GM12878 (cell line): ENCODE measurements at regions not wholly inside any gene's neighbourhood (a gene's known extent, or its start where the extent isn't known, plus 50 kb on each side); places are given as distances from the start of the nearest gene placed in this dataset.

Source experiments
- ATF2 ChIP-seq: IDR thresholded peaks from 2 replicates; pipeline ENCODE4 v1.6.1; 2012; ENCODE audit warnings: low read length, inconsistent platforms
- BRCA1 ChIP-seq: IDR thresholded peaks from 2 replicates; pipeline ENCODE4 v1.6.1; 2011; ENCODE audit warnings: low read depth, low read length, improper control_type of control experiment
- CHD2 ChIP-seq: IDR thresholded peaks from 2 replicates; pipeline ENCODE4 v1.6.1; 2011; ENCODE audit warnings: low read depth, low read length, improper control_type of control experiment, borderline replicate concordance
- POLR2A ChIP-seq: IDR thresholded peaks from 2 replicates; pipeline ENCODE4 v1.6.1; 2011; ENCODE audit warnings: low read depth, mild to moderate bottlenecking, low read length
- USF1 ChIP-seq: IDR thresholded peaks from 2 replicates; pipeline ENCODE4 v1.6.1; 2011; ENCODE audit warnings: borderline replicate concordance, low read depth, mild to moderate bottlenecking, moderate library complexity, mixed read lengths, low read length; ENCODE audit not compliant: insufficient read depth; ENCODE audit errors: extremely low read length
- ZNF274 ChIP-seq: IDR thresholded peaks from one replicate; pipeline ENCODE4 v1.8.0; 2011; ENCODE audit not compliant: insufficient read length, insufficient read depth

- TF ChIP-seq CHD2 (no peak), USF1 (no peak), ATF2 (no peak), ZNF274 (no peak), BRCA1 (no peak), POLR2A (no peak)
These were observed 51.0 kb upstream of the PDX1 start for GRCh38 chr13:27868641-27869435.
